ENCODE measurements at regions not wholly inside any gene's neighbourhood (a gene's known extent, or its start where the extent isn't known, plus 50 kb on each side); places are given as distances from the start of the nearest gene placed in this dataset.

DNA sequence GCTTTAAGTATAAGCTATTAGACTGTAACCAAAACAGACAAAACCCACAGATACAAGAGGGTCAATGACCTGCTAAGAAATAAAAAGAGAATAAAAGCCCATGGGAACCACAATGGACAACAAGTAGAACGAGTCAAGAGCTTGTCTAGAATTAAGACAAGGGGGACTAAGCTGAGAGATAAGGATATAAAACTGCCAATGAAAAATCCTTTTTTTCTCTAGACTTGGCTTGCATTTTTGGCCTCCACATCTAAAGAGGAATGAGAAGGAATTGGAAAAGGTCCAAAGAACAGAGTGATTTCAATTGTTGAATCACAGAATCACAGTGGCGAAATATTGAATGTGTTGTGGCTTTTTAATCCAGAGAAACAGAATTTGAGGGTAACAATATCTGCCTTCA lies 135.7 kb downstream of the QDPR start:
- TF ChIP-seq GATA3 (IDR thresholded peaks at IDR 0.05; ENCODE audit: low read depth, low read length) (no peak), GATA2 (IDR thresholded peaks at IDR 0.05; ENCODE audit: low read depth, low read length) (no peak)
